ENCODE measurements at regions not wholly inside any gene's neighbourhood (a gene's known extent, or its start where the extent isn't known, plus 50 kb on each side); places are given as distances from the start of the nearest gene placed in this dataset.
A peak's percentile ranks its signal among the peaks of the same experiment; 100 is the strongest.
"Not testable (repeated sequence)": the region's sequence is repeated elsewhere in the genome, so short reads cannot be mapped to it uniquely, and the experiment has no call there.

- TF ChIP-seq CTCF (IDR thresholded peaks at IDR 0.05; ENCODE audit: insufficient read depth, low read depth, low read length), result no peak
- no peak overlapping the region for H3K4me3 ChIP-seq (ENCODE audit: low read depth, low read length)
- no peak for DNase-seq (ENCODE audit: low read depth)
Measured at GRCh38 chr5:71817891-71818290, 98.8 kb downstream of the CARTPT start.

- TF ChIP-seq CTCF (IDR thresholded peaks at IDR 0.05; ENCODE audit: insufficient read depth, low read depth, low read length), result no peak
- no peak for DNase-seq (ENCODE audit: low read depth)
- H3K4me3 ChIP-seq (ENCODE audit: low read depth, low read length), result no peak overlapping the region
Measured at GRCh38 chr5:71821029-71821428, 102.0 kb downstream of the CARTPT start.

DNA sequence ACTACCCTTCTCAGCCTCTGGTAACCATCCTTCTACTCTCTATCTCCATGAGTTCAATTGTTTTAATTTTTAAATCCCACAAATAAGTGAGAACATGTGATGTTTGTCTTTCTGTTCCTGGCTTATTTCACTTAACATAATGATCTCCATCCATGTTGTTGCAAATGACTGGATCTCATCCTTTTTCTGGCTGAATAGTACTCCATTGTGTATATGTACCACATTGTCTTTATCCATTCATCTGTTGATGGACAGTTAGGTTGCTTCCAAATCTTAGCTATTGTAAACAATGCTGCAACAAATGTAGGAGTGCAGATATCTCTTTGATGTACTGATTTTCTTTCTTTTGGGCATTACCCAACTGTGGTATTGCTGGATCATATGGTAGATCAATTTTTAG lies 103.0 kb downstream of the CARTPT start:
- not testable (repeated sequence) for H3K4me3 ChIP-seq (ENCODE audit: low read depth, low read length); DNase-seq (ENCODE audit: low read depth)

DNA sequence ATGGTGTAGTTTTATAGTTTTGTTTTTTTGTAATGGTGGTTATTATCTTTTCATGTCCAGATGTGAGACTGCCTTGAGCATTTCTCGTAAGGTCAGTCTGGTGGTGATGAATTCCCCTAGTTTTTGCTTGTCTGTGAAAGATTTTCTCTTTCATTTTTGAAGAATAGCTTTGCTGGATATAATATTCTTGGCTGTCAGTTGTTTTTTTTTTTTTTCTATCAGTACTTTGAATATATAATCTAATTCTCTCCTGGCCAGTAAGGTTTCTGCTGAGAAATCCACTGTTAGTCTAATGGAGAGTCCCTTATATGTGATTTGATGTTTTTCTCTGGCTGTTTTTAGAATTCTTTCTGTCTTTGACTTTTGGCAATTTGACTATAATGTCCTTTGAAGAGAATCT lies 106.9 kb downstream of the CARTPT start:
- no peak for DNase-seq (ENCODE audit: low read depth)
- H3K4me3 ChIP-seq (ENCODE audit: low read depth, low read length), result no peak overlapping the region
- no peak for TF ChIP-seq CTCF (IDR thresholded peaks at IDR 0.05; ENCODE audit: insufficient read depth, low read depth, low read length)

GRCh38 chr5:71828291-71829040 lies 109.4 kb downstream of the CARTPT start:
- no peak overlapping the region for H3K4me3 ChIP-seq (ENCODE audit: low read depth, low read length)
- no peak for DNase-seq (ENCODE audit: low read depth)
- no peak for TF ChIP-seq CTCF (IDR thresholded peaks at IDR 0.05; ENCODE audit: insufficient read depth, low read depth, low read length)

GRCh38 chr5:71829206-71829605 lies 110.1 kb downstream of the CARTPT start:
- no peak overlapping the region for H3K4me3 ChIP-seq (ENCODE audit: low read depth, low read length)
- DNase-seq (ENCODE audit: low read depth), result no peak
- no peak for TF ChIP-seq CTCF (IDR thresholded peaks at IDR 0.05; ENCODE audit: insufficient read depth, low read depth, low read length)

- peak; percentile 78 for DNase-seq (ENCODE audit: low read depth)
- no peak for TF ChIP-seq CTCF (IDR thresholded peaks at IDR 0.05; ENCODE audit: insufficient read depth, low read depth, low read length)
- H3K4me3 ChIP-seq (ENCODE audit: low read depth, low read length), result no peak overlapping the region
Measured at GRCh38 chr5:71830681-71831539, 111.8 kb downstream of the CARTPT start.
